HS-5 (cell line): ENCODE measurements at regions not wholly inside any gene's neighbourhood (a gene's known extent, or its start where the extent isn't known, plus 50 kb on each side); places are given as distances from the start of the nearest gene placed in this dataset.
"Not testable (repeated sequence)": the region's sequence is repeated elsewhere in the genome, so short reads cannot be mapped to it uniquely, and the experiment has no call there.

Experiments used
- DNase-seq: peaks from one replicate; pipeline ENCODE4 v3.0.0-alpha.2; 2012; ENCODE audit warnings: low read depth

DNA sequence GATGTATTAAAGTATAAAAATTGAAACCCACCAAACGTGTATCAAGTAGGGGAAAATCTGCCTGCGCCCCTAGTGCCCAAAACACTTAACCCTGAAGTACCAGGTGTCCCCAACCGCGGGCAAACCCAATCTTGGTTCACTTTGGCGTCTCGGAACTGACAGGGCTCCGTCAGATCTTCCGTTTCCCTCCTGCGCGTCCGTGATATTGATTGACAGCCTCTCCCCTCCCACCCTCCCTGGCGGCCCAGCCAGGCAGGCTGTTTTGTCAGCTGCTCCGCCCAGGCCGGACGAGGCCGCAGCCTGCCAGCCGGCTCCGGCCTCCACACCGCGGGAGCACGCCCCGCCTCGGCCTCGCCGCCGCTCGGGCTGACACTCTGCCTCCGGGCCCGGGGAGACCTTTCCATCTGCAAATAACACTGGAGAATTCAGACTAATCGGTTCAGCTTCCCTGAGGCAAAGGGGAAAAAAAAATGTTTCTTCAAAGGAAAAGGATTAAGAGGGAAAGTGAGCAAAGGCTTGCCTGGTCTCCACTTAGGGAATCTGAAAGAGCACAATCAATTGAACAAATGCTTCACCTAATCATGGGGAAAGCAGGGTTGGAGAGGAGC, 234.9 kb upstream of the MCHR2 start:
- peak; percentile 23 for DNase-seq

GRCh38 chr6:100228437-100228833, 234.4 kb upstream of the MCHR2 start:
- no peak for DNase-seq

DNA sequence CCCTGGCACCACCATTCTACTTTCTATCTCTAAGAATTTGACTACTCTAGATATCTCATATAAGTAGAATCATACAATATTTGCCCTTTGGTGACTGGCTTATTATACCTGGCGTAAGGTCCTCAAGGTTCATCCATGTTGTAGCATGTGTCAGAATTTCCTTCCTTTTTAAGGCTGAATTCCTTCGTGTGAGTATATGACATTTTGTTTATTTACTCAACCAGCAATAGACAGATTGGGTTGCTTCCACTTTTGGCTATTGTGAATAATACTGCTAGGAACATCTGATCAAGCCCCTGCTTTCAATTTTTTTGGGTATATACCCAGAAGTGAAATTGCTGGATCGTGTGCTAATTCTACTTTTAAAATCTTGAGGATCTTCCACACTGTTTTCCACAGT, 232.8 kb upstream of the MCHR2 start:
- no peak for DNase-seq

DNA sequence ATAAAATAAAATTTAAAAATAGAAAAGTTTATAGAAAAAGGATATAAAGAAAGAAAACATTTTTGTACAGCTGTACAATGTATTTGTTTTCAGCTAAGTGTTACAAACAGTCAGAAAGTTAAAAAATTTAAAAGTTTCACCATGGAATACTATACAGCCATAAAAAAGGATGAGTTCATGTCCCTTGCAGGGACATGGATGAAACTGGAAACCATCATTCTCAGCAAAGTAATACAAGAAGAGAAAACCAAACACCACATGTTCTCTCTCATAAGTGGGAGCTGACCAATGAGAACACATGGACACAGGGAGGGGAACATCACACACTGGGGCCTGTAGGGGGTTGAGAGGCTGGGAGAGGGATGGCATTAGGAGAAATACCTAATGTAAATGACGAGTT, 229.9 kb upstream of the MCHR2 start:
- not testable (repeated sequence) for DNase-seq

DNA sequence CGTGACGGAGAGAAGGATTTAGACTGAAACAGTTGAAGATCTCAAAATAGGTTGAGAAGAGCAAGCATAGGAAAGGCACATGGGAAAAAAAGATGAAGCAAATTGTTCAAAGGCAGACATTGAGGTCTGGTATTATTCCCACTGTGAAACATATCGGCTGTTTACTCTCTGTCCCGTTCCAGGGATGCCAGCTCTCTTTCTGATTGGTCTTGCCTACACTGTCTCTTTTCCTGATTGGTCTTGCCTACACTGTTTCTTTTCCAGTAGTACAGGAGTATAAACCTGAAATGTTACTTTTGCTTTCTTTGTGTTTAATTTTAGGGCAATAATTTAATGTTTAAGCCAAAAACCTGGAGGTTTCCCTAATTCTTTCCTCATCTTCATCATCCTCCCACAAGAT, 226.5 kb upstream of the MCHR2 start:
- DNase-seq = no peak

DNA sequence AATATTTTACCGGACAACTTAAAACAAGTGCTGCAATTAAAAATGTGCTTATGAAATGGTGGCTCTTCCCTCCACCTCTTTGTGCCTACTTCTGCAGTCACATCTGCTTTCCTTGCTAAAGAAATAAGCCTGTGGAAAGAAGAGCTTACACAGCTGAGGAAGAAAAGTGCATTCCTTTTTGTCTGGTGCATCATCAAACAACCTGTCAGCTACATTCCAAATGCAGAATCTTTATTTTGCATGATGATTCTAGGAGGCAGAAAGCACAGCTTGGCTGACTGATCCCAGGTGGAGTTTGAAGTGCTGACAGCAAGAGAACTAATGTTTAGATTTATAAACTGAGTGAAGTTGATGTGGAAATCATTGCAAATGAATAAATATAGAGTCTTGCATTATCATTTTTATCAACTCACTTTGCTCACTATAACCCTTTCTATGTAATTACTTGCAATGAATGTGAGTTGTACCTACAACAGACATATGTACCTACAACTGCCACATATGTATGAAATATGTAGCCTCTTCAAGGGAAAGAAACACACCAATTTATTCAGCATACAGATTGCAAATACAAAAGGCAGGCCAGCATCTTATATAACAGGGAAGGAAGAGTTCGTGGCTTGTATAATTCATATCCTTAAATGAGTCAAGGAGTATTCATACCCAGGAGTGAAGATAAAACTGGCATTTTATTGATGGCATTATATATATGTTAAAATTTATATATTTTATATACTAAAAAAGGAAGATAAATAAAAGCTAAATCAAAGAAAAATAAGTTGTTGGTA, 223.4 kb upstream of the MCHR2 start:
- no peak for DNase-seq

- no peak for DNase-seq
Measured at GRCh38 chr6:100216760-100217159, 222.7 kb upstream of the MCHR2 start.

DNA sequence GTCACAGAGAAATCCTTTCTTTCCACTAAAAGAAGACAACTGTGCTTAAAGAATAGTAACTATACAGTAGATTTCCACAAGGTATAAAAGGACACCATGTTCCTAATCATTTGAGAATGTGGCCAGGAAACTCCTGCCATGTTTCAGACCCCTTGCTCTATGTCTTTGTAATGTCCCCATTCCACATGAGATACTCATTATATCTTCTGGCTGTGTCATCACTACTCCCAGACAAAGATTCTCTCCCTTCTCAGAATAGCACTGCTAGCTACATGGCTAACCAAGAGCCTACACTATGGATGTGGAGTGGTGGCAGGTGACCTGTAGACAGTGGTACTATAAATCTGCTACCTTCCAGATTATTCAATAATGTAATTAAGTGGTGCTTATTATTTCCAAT, 218.1 kb upstream of the MCHR2 start:
- no peak for DNase-seq

GRCh38 chr6:100210137-100211117, 216.4 kb upstream of the MCHR2 start:
- DNase-seq = no peak

- no peak for DNase-seq
Measured at GRCh38 chr6:100209323-100210136, 215.5 kb upstream of the MCHR2 start.

GRCh38 chr6:100203400-100203799, 209.4 kb upstream of the MCHR2 start:
- peak; percentile 93 for DNase-seq

DNA sequence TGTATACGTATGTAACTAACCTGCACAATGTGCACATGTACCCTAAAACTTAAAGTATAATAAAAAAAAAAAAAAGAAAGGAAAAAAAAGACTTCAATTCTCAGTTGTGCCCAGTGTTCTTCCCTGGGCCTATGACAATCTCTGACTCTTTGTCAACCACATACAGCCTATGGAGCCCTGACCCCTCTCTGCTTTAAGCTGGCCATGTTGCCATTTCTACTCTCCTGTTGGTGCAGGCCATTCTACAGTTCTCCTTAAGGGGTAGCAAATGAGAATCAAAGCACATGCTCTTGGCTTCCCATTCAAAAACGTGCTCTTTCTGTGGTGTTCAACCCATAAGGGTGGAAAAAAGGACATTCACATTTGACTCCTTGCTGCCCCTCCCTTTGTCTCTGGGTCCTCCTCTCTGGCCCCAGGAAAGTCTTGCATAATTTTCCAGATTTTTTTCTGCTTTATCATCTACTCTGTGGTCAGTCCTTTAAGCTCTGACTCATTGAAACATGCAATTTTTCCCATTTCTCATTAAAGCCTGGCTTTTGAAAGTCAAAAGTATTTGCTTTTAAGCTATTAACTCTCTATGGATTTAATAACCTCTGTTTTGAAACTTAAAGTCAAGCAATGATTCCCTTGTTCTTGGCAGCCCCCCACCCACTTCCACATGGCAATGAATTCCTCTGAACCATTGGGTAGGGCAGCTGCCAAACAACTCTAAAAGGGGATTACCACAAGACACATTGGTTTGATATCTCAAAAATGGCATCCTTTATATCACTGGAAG, 208.6 kb upstream of the MCHR2 start:
- peak; percentile 94 for DNase-seq

GRCh38 chr6:100196214-100196982, 202.4 kb upstream of the MCHR2 start:
- not testable (repeated sequence) for DNase-seq

DNA sequence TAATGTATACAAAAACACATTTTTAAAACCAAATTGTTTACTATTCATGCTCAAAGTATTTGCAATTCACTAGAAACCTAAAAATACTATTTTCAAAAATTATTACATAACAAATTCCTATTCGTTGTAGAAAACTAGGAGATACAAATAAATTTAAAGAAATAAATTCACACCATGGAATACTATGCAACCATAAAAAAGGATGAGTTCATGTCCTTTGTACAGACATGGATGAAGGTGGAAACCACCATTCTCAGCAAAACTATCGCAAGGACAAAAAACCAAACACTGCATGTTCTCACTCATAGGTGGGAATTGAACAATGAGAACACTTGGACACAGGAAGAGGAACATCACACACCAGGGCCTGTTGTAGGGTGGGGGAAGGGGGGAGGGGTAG, 201.2 kb upstream of the MCHR2 start:
- DNase-seq = not testable (repeated sequence)

DNA sequence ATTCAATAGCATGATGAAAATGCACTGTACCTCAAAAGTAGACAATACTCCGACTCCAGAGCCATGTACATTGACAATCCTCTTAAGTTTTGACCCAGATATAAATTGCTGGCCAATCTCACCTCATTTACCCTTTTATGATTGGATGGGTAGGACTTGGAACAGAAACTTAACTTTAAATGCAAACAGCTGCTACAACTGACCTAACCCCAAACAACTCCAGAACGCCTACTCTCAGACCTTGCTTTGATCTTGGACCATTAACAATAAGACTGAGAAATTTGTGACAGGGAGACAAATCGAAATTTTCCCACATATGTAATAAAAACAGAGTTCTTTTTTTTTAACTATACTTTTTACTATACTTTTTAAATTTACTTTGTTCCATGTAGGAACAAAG, 200.5 kb upstream of the MCHR2 start:
- DNase-seq = no peak

DNA sequence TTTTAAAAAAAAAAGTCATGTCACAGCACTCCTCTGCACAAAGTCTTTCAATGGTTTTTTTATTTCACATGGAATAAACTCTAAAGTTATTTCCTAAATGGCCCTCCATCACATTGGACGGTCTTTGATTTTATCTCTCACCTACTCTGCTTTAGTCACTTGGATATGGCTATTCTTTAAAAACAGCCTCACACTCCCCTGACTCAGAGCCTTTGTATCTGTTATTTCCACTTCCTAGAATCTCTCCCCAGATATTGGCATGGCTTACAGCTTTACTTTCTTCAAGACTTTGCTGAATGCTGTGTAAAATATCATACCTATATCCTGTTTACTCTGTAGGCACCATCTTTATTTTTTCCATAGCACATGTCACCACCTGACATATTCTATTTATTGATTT, 194.7 kb upstream of the MCHR2 start:
- DNase-seq = no peak

GRCh38 chr6:100186552-100186951, 192.5 kb upstream of the MCHR2 start:
- DNase-seq = no peak

DNA sequence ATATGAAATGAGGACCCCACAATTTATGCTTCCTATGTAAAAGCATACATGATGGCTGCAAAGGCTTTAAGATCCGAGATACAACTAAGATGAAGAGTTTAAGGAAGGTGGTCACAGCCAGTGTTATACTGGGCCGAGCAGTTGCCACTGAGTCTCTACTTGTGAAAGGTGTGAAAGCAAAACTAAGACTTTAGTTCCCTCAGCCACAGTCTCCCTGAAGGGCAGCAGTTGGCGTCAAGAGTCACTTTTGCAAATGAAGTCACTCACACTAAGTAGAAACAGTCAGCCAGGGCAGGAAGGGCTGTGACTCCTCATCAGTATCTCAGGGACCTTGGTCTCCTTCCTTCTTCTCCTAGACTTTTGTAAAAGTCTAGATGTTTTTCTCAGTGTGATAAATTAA, 191.6 kb upstream of the MCHR2 start:
- no peak for DNase-seq

DNA sequence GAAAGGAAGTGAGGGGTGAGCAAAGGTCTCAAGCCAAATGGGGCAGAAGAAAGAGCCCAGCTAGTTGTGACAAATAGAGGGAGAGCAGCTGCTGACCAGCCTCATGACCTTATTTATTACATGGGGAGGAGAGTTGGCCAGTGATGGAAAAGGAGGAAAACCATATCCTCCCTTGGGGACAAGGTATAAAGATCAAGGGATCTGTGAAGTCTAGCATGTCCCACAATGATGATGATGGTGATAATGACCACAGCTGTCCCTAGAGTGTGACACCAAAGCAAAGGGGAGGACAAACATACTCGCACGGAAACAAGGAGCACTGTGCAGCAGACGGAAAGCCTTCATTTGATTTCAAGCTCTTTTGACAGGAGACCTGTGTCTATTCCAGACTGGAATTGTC, 190.4 kb upstream of the MCHR2 start:
- no peak for DNase-seq

- DNase-seq = no peak
Measured at GRCh38 chr6:100182313-100182712, 188.3 kb upstream of the MCHR2 start.
